ENCODE measurements at regions not wholly inside any gene's neighbourhood (a gene's known extent, or its start where the extent isn't known, plus 50 kb on each side); places are given as distances from the start of the nearest gene placed in this dataset.

GRCh38 chr9:116005205-116005604 lies 148.4 kb upstream of the PAPPA start:
- TF ChIP-seq CTCF (conservative IDR thresholded peaks at IDR 0.05; ENCODE audit: low read depth, low read length): no peak
- H3K4me3 ChIP-seq (ENCODE audit: low read depth, low read length): no peak overlapping the region
- DNase-seq (ENCODE audit: low read depth): no peak

- no peak overlapping the region for H3K4me3 ChIP-seq (ENCODE audit: low read depth, low read length)
- TF ChIP-seq CTCF (conservative IDR thresholded peaks at IDR 0.05; ENCODE audit: low read depth, low read length): no peak
- DNase-seq (ENCODE audit: low read depth): no peak
Observed at GRCh38 chr9:116007824-116008223, 145.8 kb upstream of the PAPPA start.

GRCh38 chr9:116008278-116008677 lies 145.3 kb upstream of the PAPPA start:
- peak; percentile 48 for DNase-seq (ENCODE audit: low read depth)
- no peak for TF ChIP-seq CTCF (conservative IDR thresholded peaks at IDR 0.05; ENCODE audit: low read depth, low read length)
- H3K4me3 ChIP-seq (ENCODE audit: low read depth, low read length): no peak overlapping the region

- DNase-seq (ENCODE audit: low read depth): no peak
- no peak for TF ChIP-seq CTCF (conservative IDR thresholded peaks at IDR 0.05; ENCODE audit: low read depth, low read length)
- no peak overlapping the region for H3K4me3 ChIP-seq (ENCODE audit: low read depth, low read length)
Observed at GRCh38 chr9:116009420-116009819, 144.2 kb upstream of the PAPPA start.

GRCh38 chr9:116015855-116016254 lies 137.7 kb upstream of the PAPPA start:
- H3K4me3 ChIP-seq (ENCODE audit: low read depth, low read length): no peak overlapping the region
- no peak for TF ChIP-seq CTCF (conservative IDR thresholded peaks at IDR 0.05; ENCODE audit: low read depth, low read length)
- no peak for DNase-seq (ENCODE audit: low read depth)

GRCh38 chr9:116020146-116020545 lies 133.4 kb upstream of the PAPPA start:
- TF ChIP-seq CTCF (conservative IDR thresholded peaks at IDR 0.05; ENCODE audit: low read depth, low read length): no peak
- H3K4me3 ChIP-seq (ENCODE audit: low read depth, low read length): no peak overlapping the region
- peak; percentile 56 for DNase-seq (ENCODE audit: low read depth)

- no peak for DNase-seq (ENCODE audit: low read depth)
- H3K4me3 ChIP-seq (ENCODE audit: low read depth, low read length): no peak overlapping the region
- TF ChIP-seq CTCF (conservative IDR thresholded peaks at IDR 0.05; ENCODE audit: low read depth, low read length): no peak
Observed at GRCh38 chr9:116020801-116021200, 132.8 kb upstream of the PAPPA start.

All from choroid plexus epithelial cell (primary cell).